ENCODE measurements at regions not wholly inside any gene's neighbourhood (a gene's known extent, or its start where the extent isn't known, plus 50 kb on each side); places are given as distances from the start of the nearest gene placed in this dataset.

DNA sequence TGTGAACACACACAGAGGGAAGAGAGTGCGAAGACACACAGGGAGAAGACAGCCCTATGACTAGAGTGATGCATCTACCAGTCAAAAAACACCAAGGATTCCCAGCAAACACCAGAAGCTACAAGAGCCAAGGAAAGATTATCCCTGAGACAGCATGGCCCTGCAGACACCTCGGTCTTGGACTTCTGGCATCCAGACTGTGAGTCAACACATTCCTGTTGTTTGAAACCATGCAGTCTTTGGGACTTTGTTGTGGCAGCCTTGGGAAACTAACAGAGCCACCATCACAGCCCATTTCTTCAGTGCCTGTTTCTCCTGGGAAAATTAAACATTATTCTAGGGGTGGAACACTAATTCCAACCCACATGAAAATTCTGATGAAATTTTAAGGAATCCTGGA, 220.6 kb downstream of the GXYLT1 start:
- no peak for DNase-seq

DNA sequence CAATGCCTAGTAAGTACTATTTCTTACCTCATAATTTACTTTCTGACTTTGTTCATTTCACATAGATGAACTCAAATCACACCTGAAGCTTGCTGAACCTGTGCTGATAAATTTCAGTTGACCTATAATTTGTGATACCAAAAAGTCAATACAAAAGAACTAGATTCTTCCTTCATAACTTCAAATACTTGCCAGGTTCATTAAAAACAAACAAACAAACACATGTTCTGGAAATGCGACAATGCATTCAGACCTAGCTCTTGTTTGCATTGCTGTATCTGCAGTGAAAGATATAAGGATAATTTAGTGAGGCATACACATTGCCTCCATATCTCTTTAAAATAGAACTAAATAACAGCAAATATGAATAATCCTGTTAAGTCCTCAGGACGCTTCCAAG, 221.3 kb downstream of the GXYLT1 start:
- DNase-seq = no peak

DNA sequence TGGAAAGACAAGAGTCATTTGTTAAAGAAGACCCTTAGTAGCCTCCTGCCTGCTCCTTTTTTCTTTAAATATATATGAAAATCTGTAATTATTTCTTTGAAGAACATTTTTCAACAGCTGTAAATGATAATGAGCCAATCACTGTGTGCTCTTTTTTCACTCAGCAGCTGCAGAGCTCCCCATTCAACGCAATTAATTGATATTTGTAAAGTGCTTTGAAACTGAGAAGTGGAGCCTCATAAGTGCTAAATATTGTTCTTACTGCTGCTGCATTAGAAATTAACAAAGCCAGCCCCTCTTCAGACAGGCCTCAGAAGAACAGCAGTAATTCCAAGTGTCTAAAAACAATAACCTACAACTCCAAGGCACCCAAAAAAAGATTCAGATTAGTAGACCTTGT, 224.3 kb downstream of the GXYLT1 start:
- DNase-seq = no peak

DNA sequence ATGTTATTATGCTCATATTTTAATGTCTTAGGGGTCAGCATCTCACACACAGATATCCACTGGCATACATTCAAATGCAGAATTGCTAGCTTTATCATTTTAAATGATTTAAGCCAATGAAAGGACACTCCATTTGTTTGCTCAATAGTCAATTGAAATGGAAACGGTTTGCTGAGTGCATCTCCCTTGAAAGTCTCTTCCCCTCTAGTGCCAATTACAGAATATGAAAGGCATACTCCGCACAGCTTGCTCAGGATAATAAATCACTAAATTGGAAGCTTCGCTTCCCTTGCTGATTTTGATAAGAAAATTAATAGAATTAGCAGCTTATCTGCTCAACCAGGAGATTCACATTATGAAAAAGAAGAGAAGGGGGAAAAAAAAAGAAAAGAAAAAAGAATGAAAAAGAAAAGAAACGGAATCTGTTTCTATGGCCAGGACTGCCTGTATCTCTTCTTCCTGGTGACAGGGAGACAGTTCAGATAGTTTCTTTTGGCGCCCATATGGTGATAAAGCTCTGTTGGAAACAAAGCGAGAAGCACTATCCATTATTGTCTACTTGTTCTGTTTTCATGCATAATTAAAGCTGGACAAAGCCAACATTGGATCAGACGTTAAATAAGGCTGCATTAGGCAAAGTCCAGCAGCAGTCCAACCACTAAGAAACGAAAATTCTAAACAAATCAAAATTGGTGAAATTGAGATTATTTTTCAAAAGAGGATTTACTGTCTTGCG, 225.0 kb downstream of the GXYLT1 start:
- DNase-seq = no peak

DNA sequence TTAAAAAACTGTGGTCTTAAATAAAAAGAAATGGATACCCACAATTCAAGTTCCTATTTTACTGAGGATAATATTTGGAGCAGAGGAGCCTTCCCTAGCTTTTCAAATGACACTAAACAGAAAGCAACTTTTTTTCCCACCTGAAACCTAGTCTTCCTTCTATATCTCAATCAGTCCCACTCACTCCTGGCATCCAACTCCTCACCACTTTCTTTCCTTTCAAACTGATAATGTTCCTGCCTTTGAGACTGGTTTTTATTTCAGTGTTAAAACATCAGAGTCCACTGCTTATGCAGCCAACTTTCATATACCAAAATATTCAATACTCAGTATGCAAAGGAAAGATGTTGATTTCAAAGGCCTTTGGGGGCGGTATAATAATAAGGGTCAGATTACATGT, 225.6 kb downstream of the GXYLT1 start:
- no peak for DNase-seq

DNA sequence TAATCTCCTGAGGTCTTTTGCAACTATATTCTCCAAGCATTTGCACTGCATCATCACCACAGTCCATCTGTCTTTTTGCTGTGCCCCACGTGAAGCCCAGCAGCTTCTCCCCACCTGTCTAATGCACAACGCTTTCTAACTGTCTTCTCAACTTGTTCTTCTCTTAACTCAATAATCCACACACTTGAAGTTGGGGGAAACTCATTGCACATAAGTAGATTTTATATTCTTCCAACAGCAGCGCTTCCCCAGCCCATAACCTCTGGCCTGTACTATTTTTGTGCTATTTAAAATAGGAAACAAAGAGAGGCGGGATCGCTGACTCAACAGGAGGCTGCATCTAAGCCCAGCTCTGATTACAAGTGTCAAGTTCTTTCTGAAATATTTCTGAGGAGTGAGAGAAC, 226.7 kb downstream of the GXYLT1 start:
- DNase-seq = no peak

DNA sequence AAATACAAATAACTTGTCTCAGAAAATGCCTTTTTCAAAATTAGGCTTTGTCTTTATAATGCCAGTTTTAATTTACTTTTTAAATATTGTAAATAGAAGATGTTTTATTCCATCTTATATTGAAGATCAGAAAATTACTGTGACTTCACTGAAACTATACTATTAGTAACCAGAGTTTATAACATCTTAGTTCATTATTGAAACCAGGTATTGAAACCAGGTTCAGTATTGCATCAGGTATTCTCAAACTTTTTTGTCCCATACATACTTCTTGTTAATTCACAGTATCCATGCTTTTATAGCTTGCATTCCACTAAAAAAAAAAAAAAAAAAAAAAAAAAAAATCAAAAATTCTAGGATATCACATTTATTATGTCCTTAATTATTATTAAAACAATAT, 227.5 kb downstream of the GXYLT1 start:
- DNase-seq = no peak

DNA sequence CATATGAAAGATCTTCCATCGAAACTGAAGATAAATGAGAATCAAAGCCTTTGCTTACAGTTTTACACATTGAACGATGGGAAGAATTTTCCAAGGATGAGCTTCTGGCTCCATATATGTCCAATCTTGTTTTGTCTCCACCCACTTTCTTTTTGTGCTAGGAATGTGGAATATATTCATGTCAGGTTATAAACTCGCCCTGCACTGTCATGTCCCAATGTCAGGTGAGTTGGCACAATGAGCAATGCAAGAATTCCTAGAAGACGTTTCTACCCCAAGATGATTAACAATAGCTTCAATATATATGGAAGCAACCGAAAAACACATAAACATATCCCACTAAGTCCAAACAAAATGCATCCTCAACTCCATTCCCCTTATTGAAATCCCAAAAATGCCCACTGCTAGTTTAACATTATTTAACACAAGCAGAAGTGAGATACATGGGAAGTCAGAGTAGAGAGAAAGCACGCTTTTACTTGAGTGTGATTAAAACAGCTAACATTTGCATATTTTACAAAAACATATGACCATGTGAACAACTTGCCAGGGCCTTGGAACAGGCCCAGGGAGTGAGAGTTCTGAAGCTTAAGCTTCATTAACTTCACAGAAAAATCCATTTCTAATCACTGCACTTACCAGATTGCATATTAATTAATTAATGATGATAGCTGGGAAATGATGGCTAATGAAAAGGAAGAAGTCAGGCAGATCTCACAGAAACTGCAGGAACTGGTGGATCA, 233.9 kb downstream of the GXYLT1 start:
- DNase-seq = no peak

DNA sequence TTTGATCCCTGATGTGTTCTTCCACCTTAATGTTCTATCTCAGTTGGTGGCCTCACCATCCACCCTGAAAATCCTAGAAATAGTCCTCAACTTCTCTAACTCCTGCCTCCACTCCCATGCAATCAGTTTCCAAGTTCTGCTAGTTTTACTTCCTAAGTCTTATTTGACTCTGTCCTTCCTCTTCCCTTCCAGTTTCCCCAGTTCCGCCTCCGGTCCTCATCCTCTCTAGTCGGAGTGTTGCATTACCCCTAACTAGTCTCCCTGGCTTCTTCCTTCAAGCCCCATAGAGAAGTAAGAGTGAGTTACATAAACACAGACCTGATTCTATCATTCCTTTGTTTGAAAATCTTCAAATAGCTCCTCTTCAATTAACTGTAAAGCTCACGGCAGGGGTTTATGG, 236.5 kb downstream of the GXYLT1 start:
- no peak for DNase-seq

DNA sequence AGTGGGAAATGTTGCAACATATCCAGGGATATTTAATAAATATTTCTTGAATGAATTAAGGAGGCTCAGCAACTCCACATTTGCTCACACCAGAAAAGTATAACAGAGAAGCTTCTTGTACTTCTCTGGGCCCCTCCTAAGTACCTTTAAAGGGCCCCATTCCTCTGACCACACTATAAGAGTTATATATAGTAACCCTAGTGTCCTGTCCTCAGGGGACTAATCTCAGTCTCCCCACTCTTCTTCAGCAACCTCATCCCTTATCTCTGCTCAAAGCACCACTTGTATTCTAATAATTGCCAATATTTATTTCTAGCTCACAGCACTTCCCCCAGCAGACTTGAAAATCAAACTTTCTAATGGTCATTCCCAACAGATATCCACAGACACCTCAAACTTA, 237.1 kb downstream of the GXYLT1 start:
- DNase-seq = no peak

DNA sequence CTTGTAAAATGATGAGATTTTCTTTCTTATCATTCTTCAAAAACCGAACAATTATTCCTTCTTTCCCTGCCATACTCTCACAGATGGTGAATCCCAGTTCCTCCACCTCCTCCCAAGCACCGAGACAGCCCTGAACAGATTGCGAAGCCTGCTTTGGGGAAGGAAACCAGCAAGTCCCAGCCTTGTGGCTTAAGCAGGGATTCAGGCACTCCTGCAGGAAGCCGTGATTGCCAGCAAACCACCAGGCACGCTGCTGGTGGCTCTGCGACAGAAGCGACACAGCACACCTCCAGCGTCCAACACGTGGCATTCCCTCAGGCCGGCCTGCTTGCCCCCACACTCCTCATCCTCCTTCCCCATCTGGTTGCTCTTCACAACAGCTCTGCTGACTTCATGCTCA, 237.7 kb downstream of the GXYLT1 start:
- no peak for DNase-seq

DNA sequence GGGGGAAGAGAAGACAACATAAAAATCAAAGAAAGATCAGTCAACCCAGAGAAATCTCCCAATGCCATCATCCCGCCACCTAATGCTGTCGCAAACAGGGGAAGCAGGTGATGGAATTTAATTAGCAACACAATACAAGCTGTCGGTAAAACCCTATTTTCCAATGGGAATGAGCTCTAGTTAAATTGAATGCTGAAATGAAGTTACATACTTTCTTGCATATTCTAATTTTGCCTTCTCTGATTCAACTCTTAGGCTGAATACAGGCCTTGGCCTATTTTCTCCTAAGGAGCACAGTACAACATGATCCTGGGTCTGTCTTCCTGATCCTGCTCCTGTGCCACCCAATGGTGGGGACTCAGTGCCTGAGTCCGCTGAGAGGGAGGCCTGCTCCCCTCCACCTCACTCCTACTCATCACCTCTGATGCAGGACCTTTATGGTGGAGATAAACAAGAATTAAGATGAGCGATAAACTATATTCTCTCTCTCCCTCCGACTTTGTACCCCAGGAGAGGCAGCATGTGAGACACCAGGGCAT, 238.8 kb downstream of the GXYLT1 start:
- DNase-seq = no peak

DNA sequence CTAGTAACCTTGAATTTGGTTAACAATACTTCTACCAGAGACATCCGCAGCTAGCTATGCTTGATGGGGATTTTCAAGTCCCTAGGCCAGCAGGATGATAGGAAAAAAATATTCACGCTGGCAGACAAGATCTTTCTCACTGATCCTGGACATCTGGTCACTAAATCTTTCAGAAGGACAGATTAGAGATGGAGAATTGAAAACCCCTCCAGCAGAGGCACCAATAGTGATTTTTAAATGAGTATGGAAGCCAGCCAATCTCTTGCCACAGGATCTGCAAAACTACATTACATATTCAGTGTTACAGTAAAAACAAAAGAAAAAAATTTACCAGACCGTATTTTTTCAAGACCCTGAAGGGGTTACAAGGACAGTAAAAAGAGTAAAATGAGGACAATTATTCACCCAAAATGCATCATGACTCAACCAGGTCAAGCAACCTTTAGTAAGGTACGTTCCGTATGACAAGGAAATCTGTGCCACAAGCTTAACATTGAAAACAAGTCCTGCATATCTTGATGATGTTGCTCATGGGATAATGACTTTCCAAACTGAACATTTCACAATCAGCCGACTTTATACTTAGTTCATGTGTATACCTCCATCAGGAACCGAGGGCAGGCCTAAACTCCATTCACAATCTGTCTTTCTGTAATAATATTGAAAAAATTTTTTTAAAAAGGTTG, 239.5 kb downstream of the GXYLT1 start:
- DNase-seq = no peak

DNA sequence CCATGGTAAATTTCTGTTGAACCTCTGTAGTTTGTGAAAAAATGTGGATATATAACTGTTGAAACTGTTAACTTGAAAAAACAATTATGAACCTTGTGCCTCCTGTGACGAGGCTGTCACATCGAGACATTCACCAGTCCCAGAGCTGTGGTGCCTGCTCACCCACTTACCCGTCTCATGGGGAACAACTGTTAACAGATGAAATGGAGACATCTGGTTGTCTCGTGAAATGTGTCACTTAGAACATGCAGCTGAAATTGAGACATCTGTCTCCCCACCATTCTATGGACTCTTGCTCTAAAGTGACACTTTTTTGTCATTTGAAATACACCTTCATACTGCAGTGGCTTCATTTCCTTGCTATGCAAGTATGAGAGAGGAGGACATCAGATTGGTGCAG, 240.6 kb downstream of the GXYLT1 start:
- DNase-seq = no peak

DNA sequence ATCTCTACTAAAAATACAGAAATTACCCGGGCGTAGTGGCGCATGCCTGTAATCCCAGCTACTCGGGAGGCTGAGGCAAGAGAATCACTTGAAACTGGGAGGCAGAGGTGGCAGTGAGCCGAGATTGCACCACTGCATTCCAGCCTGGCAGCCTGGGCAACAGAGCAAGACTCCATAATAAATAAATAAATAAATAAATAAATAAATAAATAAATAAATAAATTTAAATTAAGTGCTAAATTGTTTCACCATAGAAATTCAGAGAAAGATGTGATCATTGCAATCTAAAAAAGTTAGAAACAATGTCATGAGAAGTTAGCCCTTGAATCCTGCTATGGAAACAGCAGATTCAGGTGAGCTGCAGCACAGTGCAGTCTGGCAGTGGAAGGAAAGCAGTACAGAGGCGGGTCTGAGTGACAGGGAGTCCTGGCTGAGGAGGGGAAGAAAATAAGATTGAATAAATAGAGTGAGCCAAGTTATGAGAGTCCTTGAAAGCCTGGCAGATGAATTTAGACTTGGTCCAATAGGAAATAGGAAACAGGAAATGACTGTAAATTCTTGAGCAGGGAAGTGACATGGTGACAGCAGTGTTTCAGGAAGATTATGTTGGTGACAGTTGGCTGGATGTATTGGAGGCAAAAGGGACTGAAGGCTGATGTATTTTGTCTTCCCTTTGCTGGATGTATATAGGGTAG, 241.5 kb downstream of the GXYLT1 start:
- DNase-seq = no peak

DNA sequence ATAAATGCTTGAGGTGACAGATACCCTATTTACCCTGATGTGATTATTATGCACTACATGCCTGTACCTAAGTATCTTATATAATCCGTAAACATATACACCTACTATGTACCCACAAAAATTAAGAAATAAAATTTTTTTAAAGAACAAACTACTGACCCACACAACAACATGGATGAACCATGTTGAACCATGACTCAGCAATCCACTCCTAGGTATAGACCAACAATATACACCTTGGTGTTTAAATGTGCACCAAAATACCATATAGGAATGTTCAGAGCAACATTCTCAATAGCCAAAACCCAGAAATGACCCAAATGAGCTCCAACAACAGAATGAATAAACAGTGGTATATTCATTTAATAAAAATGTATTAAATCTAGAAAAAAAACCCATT, 245.1 kb downstream of the GXYLT1 start:
- no peak for DNase-seq

DNA sequence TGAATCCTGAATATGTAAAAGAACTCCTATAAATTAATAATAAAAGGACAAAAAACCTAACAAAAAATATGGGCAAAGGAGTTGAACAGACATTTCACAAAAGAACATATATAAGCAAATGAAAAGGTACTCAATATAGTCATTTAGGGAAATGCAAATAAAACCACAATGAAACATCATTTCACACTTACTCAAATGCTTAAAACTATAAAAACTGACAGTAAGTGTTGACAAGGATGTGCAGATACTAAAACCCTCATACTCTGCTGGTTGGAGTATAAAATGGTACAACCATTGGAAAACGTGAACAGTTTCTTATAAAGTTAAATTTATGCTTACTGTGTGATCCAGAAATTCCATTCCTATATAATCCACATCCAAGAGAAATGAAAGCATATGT, 247.1 kb downstream of the GXYLT1 start:
- no peak for DNase-seq

DNA sequence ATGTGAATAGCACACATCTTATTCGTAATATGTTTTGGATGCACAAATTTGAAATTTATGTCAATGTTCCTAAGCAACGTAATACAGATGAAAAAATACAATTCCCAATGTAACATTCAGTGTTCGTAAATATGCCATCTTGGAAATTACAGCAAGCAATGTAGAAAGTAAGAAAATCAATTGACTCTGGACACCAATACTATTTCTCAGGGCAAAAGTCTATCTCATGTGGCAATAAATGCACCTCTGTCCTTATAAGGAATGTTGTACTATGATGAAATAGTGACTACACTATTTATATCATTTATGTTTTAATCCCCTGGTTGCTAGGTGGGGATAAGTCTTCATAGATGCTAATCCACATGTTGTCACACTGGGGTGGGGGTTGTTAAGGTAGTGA, 251.2 kb downstream of the GXYLT1 start:
- DNase-seq = no peak

DNA sequence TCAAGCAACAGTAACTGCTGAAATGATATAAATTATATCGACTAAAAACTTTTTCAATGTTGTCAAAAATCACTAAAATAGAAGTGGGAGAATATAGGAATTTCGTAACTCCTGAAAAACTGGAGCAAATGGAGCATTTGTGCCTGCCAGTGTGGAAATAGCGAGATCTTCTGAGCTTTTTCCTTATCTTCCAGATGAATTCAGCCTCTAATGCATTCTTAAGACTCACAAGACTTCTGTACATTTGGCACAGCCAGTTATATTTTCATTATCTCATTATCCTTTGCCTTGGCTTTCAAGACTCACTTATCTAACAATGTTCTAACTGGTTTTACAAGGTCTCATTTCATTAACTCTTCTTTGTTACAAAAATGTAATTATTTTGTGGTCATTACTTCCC, 252.4 kb downstream of the GXYLT1 start:
- no peak for DNase-seq

DNA sequence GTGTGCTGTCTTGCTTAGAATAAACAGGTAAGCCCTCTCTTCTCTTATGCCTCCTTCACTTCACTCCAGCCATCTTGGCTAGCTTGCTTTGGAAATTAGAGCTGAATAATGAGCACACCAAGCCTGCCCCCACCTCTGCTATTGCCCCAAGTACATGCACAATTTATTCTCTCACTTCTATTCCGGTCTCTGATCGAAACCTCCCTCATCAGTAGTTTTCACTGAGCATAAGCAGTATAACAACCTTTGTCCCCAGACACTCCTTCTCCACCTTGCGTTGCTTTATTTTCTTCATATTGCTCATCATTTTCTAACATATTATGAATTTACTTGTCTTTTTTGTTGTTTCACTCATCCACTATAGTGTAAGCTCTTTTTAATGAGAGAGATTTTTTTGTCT, 253.4 kb downstream of the GXYLT1 start:
- no peak for DNase-seq

DNA sequence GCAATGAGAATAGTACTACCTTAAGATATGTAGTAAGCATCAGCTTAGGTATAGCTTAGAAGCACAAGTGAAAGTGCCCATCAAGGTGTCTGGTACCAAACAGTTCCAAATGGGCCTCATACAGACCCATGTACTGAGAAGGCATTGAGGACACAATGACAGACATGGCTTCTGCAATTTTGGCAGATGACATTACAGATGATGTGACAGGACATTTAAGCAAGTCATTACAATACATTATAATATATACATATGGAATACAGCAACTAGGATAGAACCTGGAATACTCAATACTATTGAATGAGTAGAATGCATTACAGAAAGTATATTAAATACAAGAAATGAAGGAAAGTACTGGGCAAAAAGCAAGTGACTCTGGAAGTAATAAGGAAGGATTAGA, 256.4 kb downstream of the GXYLT1 start:
- no peak for DNase-seq

DNA sequence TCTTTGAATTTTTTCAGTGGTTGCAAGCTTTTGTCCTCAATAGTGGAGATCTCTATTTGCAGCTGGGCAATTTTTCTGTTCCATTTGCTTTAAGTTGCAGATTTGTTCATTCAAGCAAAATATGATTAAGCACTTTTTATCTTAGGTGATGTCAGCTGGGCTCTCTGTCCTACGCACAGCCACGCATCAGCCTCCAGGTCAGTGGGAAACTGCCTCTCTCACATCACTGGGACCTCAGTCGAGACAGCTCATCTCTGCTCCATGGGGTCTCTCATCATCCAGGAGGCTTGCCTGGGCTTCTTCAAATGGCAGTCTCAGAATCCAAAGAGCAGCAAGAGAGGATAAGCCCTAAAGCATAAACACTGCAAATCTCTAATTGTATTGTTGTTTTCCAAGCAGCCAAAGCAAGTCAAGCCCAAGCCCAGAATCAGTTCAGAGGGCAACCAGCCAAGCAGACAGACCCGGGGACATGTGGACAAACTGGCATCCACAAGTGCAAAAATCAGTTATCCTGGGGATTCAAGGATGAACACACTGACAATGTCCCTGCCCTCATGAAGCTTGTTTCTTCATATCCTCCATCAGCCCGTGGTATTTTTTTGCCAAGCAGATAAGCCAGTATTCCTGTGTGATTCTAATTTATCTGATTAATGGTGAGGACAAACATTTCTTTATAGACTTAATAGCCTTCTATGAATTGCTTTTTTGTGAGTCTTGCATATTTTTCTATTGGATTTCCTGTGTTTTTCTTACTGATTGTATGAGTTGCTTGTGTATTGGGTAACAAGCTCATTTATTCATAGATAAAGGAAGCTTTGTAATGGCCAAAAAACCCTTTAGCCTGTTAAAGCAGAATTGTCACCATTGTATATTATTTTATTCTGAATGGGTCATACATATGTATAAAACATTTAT, 262.5 kb downstream of the GXYLT1 start:
- DNase-seq = no peak

All from MV-4-11 (cell line).